CD4-positive, alpha-beta T cell (primary cell): ENCODE measurements at regions not wholly inside any gene's neighbourhood (a gene's known extent, or its start where the extent isn't known, plus 50 kb on each side); places are given as distances from the start of the nearest gene placed in this dataset.

Experiments used
- ATAC-seq: fragments of 200-7000 bp; cut with Tn5 transposase; one replicate; pipeline ENCODE4 v1.10.0; 2022; ENCODE audit warnings: mild to moderate bottlenecking; ENCODE audit not compliant: poor library complexity
- CTCF ChIA-PET: fragments of 350-600 bp; sonication (Branson Sonifier 250); formaldehyde crosslinking; loops from one replicate; lab custom pipeline; 2021; ENCODE audit warnings: antibody characterized with exemption, inconsistent platforms; lab: Charles Lee
- POLR2A ChIA-PET: fragments of 350-600 bp; sonication (Branson Sonifier 250); formaldehyde crosslinking; loops from one replicate; lab custom pipeline; 2021; ENCODE audit warnings: antibody characterized with exemption, inconsistent platforms; lab: Charles Lee
- DNase-seq, 14 experiments: peaks; one replicate each; pipeline ENCODE4 v3.0.0-alpha.2; 2013 to 2020; ENCODE audit warnings: mixed read lengths in 2 of 14
- H3K27ac ChIP-seq, 2 donors: one replicate each; pipeline versions ENCODE4 v1.5.1 to v1.7.0; 2013; ENCODE audit warnings: low read length in 2 of 2, low read depth in 1 of 2, mild to moderate bottlenecking in 1 of 2
- H3K27me3 ChIP-seq, 2 experiments: 1 replicate in 1 of 2; 2 replicates in 1 of 2; pipeline versions ENCODE4 v1.6.1 to v1.7.0; 2013; ENCODE audit warnings: low read length in 2 of 2, control low read depth in 1 of 2, mild to moderate bottlenecking in 1 of 2, moderate library complexity in 1 of 2; ENCODE audit not compliant: insufficient read depth in 2 of 2, control insufficient read depth in 1 of 2
- H3K36me3 ChIP-seq: one replicate; pipeline ENCODE4 v1.6.1; 2013; ENCODE audit warnings: low read length, control low read depth; ENCODE audit not compliant: insufficient read depth
- H3K4me1 ChIP-seq: one replicate; pipeline ENCODE4 v1.6.1; 2013; ENCODE audit warnings: low read length, control low read depth; ENCODE audit not compliant: insufficient read depth
- H3K4me3 ChIP-seq: one replicate; pipeline ENCODE4 v1.5.1; 2013; ENCODE audit warnings: mild to moderate bottlenecking, low read length, moderate library complexity
- H3K9me3 ChIP-seq, 2 experiments: 1 replicate in 1 of 2; 2 replicates in 1 of 2; pipeline versions ENCODE4 v1.6.1 to v1.7.0; 2013; ENCODE audit warnings: low read length in 2 of 2, mild to moderate bottlenecking in 2 of 2, control low read depth in 1 of 2, moderate library complexity in 1 of 2; ENCODE audit not compliant: control insufficient read depth in 1 of 2, insufficient read depth in 1 of 2
- H3K27ac Mint-ChIP-seq: one replicate; pipeline ENCODE4 v1.8.0; 2020; ENCODE audit warnings: mixed read lengths
- H3K27me3 Mint-ChIP-seq: one replicate; pipeline ENCODE4 v1.8.0; 2021; ENCODE audit warnings: mixed read lengths
- H3K36me3 Mint-ChIP-seq: one replicate; pipeline ENCODE4 v1.8.0; 2021; ENCODE audit warnings: low read depth, mixed read lengths
- H3K4me1 Mint-ChIP-seq: one replicate; pipeline ENCODE4 v1.8.0; 2021; ENCODE audit warnings: low read depth, mixed read lengths
- H3K4me3 Mint-ChIP-seq: one replicate; pipeline ENCODE4 v1.8.0; 2020; ENCODE audit warnings: mild to moderate bottlenecking, mixed read lengths
- H3K9me3 Mint-ChIP-seq: one replicate; pipeline ENCODE4 v1.8.0; 2020; ENCODE audit warnings: mixed read lengths
- CTCF ChIP-seq: fragments of 200-600 bp; IDR thresholded peaks from one replicate; pipeline ENCODE4 v1.8.0; 2022; ENCODE audit warnings: antibody characterized with exemption, mild to moderate bottlenecking
- intact Hi-C, 2 experiments: fragments of 100-400 bp; cut with DNase I in 1 of 2; cut with micrococcal nuclease in 1 of 2; formaldehyde crosslinking; loops; one replicate each; pipeline versions ENCODE4 v1.15.1 to v1.9.0; 2023 to 2025; cut with DNase I, micrococcal nuclease

GRCh38 chr6:100152201-100152600 lies 158.2 kb upstream of the MCHR2 start:
- H3K4me1 Mint-ChIP-seq: no peaks in the 10 kb centered on the region
- Histone ChIP-seq H3K4me1 (no peaks in the 10 kb centered on the region), H3K27me3 (no peaks in the 10 kb centered on the region), H3K36me3 (no peaks in the 10 kb centered on the region), H3K9me3 (no peaks in the 10 kb centered on the region), H3K4me3 (no peak overlapping the region), H3K27ac (no peak overlapping the region)
- H3K27me3 Mint-ChIP-seq: no peaks in the 10 kb centered on the region
- no peak overlapping the region for H3K27ac Mint-ChIP-seq
- no peaks in the 10 kb centered on the region for H3K9me3 Mint-ChIP-seq
- H3K36me3 Mint-ChIP-seq: no peaks in the 10 kb centered on the region
- intact Hi-C loops: no loop called here
- CTCF ChIA-PET: no interaction called here
- ATAC-seq (no peak), DNase-seq (no peak)
- TF ChIP-seq CTCF: no peak
- POLR2A ChIA-PET: no interaction called here
- H3K4me3 Mint-ChIP-seq: no peak overlapping the region

- Mint-ChIP-seq H3K4me3 (no peak overlapping the region), H3K36me3 (no peaks in the 10 kb centered on the region), H3K27ac (no peak overlapping the region), H3K4me1 (no peaks in the 10 kb centered on the region), H3K9me3 (no peaks in the 10 kb centered on the region), H3K27me3 (no peaks in the 10 kb centered on the region)
- intact Hi-C loops: no loop called here
- ChIA-PET CTCF (no interaction called here), POLR2A (no interaction called here)
- H3K27me3 ChIP-seq: no peaks in the 10 kb centered on the region
- no peak for TF ChIP-seq CTCF
- DNase-seq (no peak), ATAC-seq (no peak)
- H3K27ac ChIP-seq: no peak overlapping the region
- H3K4me1 ChIP-seq: no peaks in the 10 kb centered on the region
- no peaks in the 10 kb centered on the region for H3K9me3 ChIP-seq
- H3K4me3 ChIP-seq: no peak overlapping the region
- H3K36me3 ChIP-seq: no peaks in the 10 kb centered on the region
Observed at GRCh38 chr6:100144991-100145390, 151.0 kb upstream of the MCHR2 start.

- H3K9me3 ChIP-seq: peaks cover 0 to 10% of the 10 kb centered on the region in 2 experiments
- Mint-ChIP-seq H3K4me1 (no peaks in the 10 kb centered on the region), H3K36me3 (no peaks in the 10 kb centered on the region), H3K27me3 (no peaks in the 10 kb centered on the region), H3K4me3 (no peak overlapping the region), H3K27ac (no peak overlapping the region), H3K9me3 (no peaks in the 10 kb centered on the region)
- H3K4me1 ChIP-seq: no peaks in the 10 kb centered on the region
- intact Hi-C loops: no loop called here
- no peaks in the 10 kb centered on the region for H3K27me3 ChIP-seq
- ATAC-seq (no peak), DNase-seq (no peak)
- ChIA-PET CTCF (no interaction called here), POLR2A (no interaction called here)
- no peak overlapping the region for H3K27ac ChIP-seq
- no peak for TF ChIP-seq CTCF
- no peak overlapping the region for H3K4me3 ChIP-seq
- no peaks in the 10 kb centered on the region for H3K36me3 ChIP-seq
Observed at GRCh38 chr6:100138346-100139022, 144.5 kb upstream of the MCHR2 start.
